GM19468 (cell line): ENCODE measurements at regions not wholly inside any gene's neighbourhood (a gene's known extent, or its start where the extent isn't known, plus 50 kb on each side); places are given as distances from the start of the nearest gene placed in this dataset.
"Not testable (repeated sequence)": the region's sequence is repeated elsewhere in the genome, so short reads cannot be mapped to it uniquely, and the experiment has no call there.

Experiments
- ATAC-seq: cut with Tn5 transposase; IDR thresholded peaks from one replicate; pipeline ENCODE4 v1.9.1; 2021; ENCODE audit warnings: mild to moderate bottlenecking, moderate library complexity, moderate number of reproducible peaks; ENCODE audit not compliant: unreplicated experiment; ENCODE audit errors: extremely low read depth

- no peak for ATAC-seq
Measured at GRCh38 chr7:145169908-145170307, 334.1 kb upstream of the TPK1 start.

GRCh38 chr7:145168879-145169278 lies 333.0 kb upstream of the TPK1 start:
- no peak for ATAC-seq

GRCh38 chr7:145168427-145168826 lies 332.6 kb upstream of the TPK1 start:
- no peak for ATAC-seq

GRCh38 chr7:145156834-145157233 lies 321.0 kb upstream of the TPK1 start:
- ATAC-seq, result no peak

GRCh38 chr7:145152589-145152988 lies 316.7 kb upstream of the TPK1 start:
- ATAC-seq, result no peak

- ATAC-seq, result no peak
Measured at GRCh38 chr7:145151676-145152075, 315.8 kb upstream of the TPK1 start.

GRCh38 chr7:145147865-145148264 lies 312.0 kb upstream of the TPK1 start:
- ATAC-seq, result no peak

- no peak for ATAC-seq
Measured at GRCh38 chr7:145143685-145144084, 307.8 kb upstream of the TPK1 start.

- no peak for ATAC-seq
Measured at GRCh38 chr7:145134377-145134776, 298.5 kb upstream of the TPK1 start.

- ATAC-seq, result no peak
Measured at GRCh38 chr7:145123502-145123901, 287.6 kb upstream of the TPK1 start.

GRCh38 chr7:145106001-145106400 lies 270.1 kb upstream of the TPK1 start:
- ATAC-seq, result no peak

GRCh38 chr7:145105561-145105960 lies 269.7 kb upstream of the TPK1 start:
- ATAC-seq, result no peak

- no peak for ATAC-seq
Measured at GRCh38 chr7:145104400-145104799, 268.5 kb upstream of the TPK1 start.

GRCh38 chr7:145102199-145102598 lies 266.3 kb upstream of the TPK1 start:
- not testable (repeated sequence) for ATAC-seq

GRCh38 chr7:145092766-145093165 lies 256.9 kb upstream of the TPK1 start:
- no peak for ATAC-seq

GRCh38 chr7:145088111-145088745 lies 252.4 kb upstream of the TPK1 start:
- no peak for ATAC-seq

- ATAC-seq, result no peak
Measured at GRCh38 chr7:145082366-145083161, 246.7 kb upstream of the TPK1 start.

- no peak for ATAC-seq
Measured at GRCh38 chr7:145065473-145065872, 229.6 kb upstream of the TPK1 start.

- ATAC-seq, result no peak
Measured at GRCh38 chr7:145064114-145064513, 228.3 kb upstream of the TPK1 start.

- ATAC-seq, result no peak
Measured at GRCh38 chr7:145053781-145054180, 217.9 kb upstream of the TPK1 start.

- ATAC-seq, result no peak
Measured at GRCh38 chr7:145050415-145050814, 214.6 kb upstream of the TPK1 start.
